GF-D8 (cell line): ENCODE measurements at regions not wholly inside any gene's neighbourhood (a gene's known extent, or its start where the extent isn't known, plus 50 kb on each side); places are given as distances from the start of the nearest gene placed in this dataset.

ENCODE experiments used
- DNase-seq: peaks from one replicate; lab custom pipeline; 2025; lab: John Stamatoyannopoulos, UW

DNA sequence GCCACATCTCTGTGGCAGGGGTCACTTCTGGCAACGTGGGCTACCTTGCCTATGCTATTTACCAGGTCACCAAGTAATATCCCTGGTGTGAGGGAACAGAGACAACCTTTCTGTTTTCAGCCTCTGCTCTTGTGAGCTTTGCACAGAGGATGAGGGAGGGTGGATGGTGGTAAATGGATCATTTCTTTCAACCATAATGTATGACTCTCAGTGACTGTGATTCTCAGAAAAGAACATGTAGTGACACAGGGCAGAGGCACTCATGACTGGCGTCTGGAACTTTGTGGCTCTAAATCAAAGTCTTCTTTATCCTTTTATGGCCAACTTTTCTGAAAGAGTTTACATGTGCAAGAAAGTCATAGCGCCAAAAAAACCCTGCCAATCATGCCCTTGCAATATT lies 153.5 kb upstream of the USP24 start:
- no peak for DNase-seq

DNA sequence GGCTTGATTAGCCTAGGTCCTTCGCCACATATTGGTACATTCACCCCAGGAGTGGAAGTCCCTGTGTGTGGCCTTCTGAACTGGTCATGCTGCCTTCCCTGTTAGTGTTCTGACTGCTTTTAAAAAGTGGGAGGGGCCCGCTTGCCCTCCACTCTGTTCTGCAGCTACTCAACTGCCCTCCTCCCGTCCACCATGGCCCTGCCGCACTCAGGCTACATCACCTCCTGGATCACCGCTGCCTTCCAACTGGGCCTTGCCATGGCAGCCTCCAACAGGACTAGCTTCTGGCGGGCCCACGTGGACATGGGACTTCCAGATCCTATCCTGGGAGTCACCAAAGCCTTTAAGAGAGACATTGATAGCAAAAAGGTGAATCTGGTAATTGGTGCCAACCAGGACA lies 152.1 kb upstream of the USP24 start:
- DNase-seq, result no peak

DNA sequence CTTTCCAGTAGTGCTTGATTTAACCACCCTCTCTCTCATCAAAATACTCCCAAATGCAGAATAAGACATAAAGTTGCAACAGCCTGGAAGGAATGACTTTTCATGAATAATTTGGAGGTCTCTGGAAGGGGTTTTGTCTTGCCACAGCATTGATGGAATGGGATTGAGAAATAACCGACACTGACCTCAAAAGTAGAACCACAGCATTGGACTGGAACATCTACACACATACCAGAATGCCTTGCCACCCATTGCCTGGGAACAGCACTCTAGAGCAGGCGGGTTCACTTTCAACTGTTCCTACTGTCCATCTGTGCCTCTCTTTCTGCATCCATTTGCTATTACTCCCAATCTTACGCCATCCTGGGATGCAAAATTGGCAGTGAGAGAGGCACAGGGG lies 149.1 kb upstream of the USP24 start:
- no peak for DNase-seq

DNA sequence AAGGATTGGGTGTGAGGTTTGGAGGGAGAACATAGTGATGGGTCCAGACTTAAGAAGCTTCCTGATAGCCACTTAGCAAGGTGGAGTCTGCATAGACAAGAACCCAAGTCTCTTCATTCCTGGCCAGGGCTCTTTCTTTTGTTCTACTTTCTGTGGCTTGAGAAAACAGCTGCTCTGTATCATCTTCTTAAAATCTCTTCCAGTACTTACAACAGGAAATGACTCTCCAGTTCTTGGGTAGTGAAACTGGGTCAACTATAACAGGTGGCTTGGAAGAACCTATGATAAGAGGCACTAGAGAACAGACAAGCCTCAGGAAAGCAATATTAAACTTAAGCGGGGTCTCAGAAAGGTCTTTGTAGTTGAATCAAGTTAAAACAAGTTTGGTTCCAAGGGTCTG lies 148.1 kb upstream of the USP24 start:
- DNase-seq, result no peak

DNA sequence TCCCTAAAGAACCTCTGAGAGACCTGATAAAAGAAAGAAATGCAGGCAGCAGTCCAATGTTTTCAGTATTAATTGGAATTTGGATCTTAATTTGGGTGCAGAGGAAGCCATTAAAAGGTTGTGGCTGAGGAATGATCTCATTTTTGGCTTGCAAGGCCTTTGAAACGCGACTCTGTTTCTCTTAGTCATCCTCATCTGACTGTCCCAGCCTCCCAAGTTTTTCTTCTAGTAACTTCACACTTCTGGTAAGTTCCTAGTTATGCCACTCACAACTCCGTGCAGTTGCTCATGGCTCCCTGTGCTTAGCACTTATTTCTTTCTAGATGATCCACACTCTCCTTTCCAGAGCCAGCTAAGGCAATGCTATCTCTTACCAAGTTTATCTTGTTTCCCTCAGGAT lies 147.4 kb upstream of the USP24 start:
- no peak for DNase-seq

DNA sequence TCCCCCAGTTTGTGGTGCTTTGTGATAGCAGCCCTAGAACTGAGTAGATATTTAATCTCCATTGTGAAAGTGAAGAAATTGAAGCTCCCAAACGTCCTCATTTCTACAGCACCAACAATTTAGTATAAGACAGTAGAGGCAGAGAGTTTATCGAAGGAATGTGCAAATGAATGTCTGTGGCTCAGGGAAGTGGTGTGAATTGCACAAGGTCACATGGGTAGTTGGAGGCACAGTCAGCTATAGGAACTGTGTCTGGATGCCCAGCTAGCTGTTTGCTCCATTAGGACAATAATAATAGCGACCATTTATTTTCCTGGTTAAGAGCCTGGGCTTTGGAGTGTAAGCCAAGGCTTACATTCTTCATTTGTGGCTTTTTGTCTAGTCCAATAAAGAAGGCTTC lies 144.4 kb upstream of the USP24 start:
- no peak for DNase-seq

DNA sequence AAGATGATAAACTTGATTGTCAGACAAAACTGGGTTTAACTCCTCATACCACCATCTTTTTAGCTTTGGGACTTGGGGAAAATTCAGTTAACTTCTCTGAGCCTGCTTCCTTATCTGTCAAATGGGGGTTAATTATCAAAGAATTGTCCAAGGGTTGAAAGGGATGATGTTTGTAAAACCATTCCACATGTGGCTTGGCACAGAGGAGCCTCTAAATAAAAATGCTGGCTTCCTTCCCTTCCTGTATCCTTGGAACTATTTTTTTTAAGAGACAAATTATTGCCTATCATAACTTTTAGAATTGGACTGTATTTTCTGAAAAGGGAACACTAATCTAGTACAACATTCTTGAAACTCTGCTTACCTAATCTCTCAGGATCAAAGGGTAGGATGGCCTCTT lies 143.4 kb upstream of the USP24 start:
- DNase-seq, result no peak

DNA sequence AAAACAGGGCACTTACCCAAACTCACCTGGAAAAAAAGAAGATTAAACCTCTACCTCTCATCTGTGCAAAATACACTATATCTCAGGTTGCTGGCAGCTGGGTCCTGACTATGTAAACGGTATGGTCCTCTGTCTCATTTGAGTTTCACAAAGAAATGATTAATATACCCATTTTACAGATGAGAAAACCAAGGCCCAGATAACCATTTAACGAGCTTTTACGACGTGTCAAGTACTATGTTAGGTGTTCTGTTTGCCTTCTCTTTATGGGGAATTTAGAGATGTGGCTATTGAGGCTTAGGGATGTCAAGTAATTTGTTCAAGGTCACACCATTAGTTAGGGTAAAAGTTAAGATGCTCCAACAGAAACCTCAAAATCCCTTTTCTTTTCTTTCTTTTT lies 140.4 kb upstream of the USP24 start:
- no peak for DNase-seq

DNA sequence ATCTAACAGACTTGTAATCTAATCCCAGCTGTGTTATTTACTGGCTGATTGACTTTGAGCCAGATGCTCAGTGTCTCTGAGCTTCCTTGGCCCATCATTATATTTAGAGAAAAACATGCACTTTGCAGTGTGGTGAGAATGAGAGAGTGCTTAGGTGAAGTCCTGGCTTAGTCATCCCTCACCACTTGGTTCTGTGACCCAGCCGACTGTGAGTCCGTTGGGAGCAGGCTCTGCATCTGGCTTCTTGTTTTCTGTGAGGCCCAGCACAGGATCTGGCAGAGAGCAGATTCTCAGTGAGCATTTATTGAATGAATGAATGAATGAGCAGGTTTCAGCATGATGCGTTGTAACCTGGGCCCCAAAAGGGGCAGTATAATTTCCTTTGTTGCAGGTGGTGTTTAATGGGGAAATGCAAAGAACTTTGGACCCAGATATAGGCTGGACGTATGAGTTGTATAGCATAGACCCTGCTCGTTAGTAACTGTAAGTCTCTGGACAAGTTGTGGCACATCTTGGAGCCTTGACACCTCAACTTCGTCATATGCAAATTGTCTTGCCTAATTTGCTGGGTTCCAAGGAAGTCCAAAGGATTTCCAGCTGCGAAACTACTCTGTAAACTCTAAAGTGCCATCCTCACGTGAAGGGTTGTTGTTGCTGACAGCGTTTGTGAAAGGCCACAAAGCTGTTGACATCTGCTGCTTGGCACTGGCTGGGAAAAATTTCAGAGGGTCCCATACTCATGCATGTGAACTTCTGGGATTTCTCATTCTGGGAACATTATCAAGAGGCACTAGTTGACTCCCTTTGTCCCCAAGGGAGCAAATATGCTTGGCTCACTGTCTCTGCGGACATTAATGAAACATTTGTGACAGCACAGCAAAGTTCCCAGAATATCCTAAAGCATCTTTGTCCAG lies 138.8 kb upstream of the USP24 start:
- no peak for DNase-seq

DNA sequence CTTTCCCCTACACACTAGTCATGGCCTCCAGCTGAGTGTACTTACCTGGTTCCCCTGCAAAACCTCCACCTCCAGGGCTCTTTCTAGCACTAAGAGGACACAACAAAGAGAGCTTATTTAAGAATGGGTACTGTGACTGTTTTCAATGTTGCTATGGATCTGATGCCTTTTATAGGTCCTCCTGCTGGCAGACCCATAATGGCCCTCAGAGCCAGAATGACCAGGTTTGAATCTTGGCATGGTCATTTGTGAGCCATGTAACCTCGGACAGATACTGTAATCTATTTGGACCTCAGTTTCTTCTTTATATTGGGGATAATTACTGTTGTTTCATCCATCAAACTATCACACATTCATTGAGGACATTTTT lies 137.6 kb upstream of the USP24 start:
- no peak for DNase-seq

DNA sequence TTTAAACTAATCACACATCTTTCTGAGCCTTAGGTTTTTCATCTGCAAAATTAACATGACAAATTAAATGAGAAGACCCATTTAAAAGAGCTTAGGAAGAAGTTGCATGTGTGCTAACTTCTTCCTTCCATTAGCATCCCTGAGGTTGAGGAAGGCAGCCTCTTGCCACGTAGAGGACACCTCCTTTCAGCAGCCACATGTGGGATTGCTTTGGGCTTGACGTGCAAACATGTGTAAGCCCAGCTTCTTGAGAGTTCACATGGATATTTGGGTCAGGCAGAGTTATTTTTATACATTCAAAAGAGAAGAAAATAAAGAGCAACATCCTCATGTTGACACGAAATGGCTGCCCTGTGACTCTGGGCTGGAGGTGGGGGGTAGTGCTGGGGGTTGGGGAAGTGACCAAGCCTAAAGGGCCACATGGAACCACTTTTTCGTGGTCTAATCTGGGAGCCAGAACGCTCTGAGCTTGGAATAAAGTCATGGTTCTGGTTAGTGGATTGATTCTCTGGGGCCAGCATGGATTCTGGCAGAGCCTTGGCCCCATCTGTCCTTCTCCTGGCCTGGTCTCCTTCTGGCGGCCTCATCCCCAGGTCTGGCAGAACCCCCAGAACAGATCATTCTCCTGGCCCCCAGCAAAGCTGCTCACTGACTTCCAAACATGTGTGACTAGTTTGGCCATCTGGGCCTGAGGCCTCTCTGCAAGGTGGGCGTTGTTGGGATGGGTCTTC lies 137.1 kb upstream of the USP24 start:
- DNase-seq, result no peak

DNA sequence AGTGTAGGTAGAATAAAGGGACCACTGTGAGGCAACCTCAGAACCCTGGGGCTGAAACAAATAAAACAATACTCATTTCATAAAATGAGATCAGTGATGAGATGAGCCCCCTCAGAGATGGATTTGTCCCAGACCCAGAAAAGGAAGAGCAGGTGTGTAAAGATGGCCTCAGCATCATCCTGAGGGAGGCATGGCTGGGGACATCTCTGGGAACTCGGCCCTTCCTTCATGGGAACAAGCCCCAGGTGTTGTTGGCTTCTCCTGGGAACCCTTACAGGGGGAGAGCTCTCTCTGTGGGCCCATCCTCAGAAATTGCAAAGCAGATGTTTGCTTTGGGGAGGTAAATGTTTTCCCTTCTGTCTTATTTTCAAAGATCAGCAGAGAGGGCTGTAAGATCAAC lies 133.2 kb upstream of the USP24 start:
- DNase-seq, result no peak

DNA sequence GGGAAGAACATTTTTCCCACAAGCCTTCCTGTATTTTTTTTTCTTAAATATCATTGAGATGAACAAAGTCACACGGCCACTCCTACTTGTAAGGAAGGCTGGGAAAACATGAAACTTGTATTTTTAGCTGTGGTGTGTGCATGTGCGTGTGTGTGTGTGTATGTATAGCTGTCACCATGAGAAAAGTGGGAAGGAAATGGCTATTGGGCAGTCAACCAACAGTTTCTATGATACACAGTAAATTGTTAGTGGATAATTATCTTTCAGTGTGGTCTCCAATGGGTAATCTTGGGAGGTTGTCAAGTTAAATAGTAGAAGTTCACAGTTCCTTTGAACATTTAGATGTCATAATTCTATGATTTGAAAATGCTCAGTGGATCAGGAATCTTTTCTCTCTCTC lies 132.7 kb upstream of the USP24 start:
- no peak for DNase-seq

DNA sequence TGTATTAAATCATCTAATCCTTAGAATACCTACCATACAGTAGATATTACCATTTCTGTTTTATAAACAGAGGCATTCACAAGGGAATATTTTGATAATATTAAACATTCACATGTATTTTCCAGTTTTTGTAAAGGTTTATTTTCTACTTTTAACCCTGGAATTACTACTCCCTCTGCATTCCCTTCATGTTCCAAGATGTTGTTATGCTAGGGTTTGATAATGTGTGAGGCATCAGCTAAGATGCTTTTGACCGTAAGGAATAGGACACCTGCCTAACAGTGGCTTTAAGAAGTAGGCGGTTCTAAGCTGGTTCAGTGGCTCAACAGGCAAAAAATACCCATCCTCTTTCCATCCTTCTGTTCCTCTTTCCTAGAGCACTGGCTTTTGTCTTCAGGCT lies 131.9 kb upstream of the USP24 start:
- DNase-seq, result no peak

DNA sequence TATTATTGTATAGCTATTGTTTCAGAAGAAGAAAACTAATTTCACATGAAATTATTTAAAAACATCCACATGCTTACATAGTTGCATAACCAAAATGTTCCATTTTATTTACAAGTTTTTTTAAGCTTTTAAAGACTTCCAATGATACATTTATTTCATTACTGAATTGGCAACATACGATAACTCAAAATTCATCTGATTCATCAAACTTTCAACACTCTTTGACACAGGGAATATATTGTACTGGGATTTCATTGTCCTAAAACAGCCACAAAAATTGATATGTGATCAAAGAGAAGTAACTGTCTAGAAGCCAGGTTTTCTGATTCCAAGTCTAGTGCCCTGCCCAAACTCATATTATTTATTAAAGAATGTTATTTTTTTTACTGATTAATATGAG lies 131.4 kb upstream of the USP24 start:
- no peak for DNase-seq

DNA sequence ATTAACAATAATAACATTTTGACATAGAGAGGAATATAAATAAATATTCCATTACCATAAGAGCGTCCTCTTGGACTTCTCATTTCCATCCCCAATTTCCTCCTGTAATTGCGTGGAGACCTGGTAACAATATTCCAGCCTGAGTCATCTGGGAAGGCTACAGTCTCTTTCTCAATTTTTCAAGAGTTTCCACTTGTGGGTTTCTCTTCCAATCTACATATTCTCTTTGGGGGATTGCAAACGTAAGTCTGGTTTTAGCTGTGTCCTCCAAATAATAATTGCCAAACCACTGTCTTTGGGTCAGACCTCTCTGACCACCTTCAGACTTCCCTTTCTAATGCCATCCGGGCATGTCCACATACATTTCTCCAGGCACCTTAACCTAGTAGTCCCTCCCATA lies 124.5 kb upstream of the USP24 start:
- DNase-seq, result no peak

DNA sequence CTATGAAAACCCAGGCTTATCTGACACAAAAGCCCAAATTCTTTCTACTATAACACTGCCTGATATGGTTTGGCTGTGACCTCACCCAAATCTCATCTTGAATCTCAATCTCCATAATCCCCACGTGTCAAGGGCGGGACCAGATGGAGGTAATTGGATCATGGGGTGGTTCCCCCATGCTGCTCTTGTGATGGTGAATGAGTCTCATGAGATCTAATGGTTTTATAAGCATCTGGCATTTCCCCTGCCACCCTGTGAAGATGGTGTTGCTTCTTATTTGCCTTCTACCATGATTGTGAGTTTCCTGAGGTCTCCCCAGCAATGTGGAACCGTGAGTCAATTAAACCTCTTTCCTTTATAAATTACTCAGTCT lies 123.3 kb upstream of the USP24 start:
- DNase-seq, result no peak

DNA sequence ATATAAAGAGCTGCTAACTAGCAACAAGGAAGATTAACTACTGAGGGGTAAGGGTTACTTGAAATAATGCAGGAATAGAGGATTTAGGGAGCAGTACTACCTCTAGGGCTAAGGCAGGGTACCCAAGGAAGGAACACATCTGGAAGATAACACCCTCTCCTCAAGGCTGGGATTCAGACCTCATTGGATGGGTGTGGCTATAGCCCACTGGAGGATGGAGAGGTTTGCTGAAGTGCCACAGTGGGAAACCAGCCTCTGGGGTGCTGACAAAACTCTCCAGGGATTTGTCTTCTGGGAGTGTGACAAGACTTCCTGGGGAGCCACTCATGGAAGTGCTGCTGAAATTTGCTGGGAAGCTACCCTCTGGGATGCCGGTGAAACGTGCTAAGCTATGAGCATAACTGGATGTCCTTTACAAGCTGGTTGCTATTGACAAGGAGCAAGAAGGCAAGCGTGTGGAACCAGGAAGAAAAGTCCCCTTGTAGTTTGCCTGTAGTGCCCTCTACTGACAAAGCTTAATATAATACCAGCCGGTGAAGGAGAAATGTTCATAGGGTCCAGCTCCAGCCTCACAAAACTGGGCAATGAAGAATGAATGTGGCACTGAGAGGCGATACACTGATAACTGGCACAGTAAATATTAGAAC lies 122.8 kb upstream of the USP24 start:
- no peak for DNase-seq

DNA sequence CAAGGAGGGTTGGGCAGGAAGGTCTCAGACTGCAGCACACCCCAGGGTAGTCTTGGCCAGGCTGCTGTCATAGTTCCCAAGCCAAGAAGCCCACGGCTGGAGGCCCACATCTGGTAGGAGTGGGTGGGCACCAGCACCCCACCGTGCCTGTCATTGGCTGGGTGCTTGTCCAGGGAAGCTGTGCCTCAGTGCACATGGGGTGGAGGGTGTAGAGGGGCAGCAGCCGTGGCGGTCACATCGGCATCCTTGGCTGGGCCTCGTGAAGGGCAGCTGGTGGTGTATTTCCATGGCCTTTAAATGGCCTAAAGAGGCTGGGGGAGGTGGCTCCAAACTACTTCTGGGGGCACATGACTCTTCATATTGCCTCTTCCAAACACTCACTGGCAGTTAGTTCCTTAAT lies 119.6 kb upstream of the USP24 start:
- no peak for DNase-seq

DNA sequence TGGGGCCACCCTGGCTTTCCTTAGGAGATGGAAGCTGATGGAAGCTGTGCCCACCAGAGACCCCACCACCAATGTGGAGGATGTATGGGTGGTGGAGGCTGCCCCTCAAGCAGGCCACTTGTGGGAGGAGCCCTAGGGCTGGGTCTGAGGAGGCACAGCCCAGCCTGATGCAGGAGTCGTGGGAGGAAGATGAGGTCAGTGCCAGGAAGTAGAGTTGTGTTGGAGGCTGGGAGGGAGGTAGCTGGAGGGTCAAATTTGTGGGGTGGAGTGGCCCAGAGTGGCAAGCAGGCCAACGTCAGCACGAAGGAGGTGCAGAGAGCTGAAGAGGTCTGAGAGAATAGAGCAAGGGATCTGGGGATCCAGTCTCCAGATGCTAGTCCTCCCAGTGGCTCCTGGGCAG lies 119.0 kb upstream of the USP24 start:
- no peak for DNase-seq

DNA sequence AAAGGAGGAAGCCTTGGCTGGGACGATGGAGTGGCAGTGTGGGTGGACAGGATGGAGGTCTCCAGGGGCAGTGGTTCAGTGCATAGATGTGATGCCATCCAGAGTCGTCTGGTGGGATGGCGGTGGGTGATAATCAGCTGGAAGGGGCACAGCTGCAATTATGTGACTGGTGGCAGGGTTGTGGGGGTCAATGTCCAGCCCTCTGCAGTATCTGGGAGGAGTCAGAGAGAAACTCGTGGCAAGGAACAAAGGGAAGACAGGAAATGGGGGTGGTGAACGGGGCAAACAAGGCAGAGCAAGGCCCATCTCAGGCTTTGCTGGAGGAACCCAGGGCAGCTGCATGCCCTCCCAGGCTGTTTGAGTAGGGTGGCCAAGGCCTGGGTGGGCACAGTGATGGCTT lies 118.3 kb upstream of the USP24 start:
- no peak for DNase-seq

DNA sequence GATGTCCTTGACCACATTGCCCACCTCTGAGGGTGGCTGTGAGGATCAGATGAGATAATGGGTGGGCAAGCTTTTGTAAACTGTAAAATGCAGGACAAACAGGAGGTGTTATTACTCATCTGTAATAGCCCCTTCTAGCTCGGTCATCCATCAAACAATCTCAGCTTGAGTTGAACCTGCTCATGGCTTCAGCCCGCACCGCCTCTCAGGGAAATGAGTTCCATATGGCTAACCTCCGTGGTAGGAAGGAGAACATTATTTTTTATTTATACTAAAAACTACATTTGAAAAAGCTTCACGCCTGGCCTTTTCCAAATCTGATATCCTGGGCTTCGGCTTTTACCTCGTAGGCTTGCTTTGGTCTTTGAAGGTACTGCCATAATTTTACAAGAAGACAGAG lies 116.2 kb upstream of the USP24 start:
- no peak for DNase-seq

DNA sequence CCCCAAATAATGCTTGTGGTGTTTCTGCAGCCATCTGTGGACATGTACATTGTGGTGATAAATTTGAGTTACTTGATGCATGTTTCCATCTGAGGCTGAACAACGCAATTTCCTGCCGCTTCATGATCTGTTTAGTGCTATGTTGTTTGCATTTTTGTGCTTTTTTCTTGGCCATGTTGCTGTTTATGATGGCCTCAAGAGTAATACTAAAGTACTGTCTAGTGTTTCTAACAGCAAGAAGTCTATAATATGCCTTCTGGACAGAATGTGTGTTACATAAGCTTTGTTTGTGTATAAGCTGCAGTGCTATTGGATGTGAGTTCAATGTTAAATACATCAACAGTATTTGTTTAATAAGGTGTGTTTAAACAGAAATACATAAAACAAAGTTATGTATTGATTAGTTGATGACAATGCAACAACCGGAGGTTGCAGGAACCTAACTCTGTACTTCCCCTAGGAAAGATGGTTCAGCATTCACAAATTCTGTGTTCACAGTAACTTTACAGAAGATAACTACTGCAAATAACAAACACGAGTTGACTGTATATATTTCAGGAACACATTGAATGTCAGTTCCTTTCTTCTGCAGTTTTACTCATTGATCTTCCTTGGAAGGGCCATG lies 114.8 kb upstream of the USP24 start:
- no peak for DNase-seq
